ENCODE measurements at regions not wholly inside any gene's neighbourhood (a gene's known extent, or its start where the extent isn't known, plus 50 kb on each side); places are given as distances from the start of the nearest gene placed in this dataset.

- no peak for TF ChIP-seq CTCF (conservative IDR thresholded peaks at IDR 0.05; ENCODE audit: low read length)
- TF ChIP-seq EZH2phosphoT487 (IDR thresholded peaks at IDR 0.05; ENCODE audit: borderline replicate concordance) = no peak
These were observed 145.4 kb upstream of the E2F7 start for GRCh38 chr12:77210724-77211123.

All from Loucy (cell line).